DND-41 (cell line): ENCODE measurements at regions not wholly inside any gene's neighbourhood (a gene's known extent, or its start where the extent isn't known, plus 50 kb on each side); places are given as distances from the start of the nearest gene placed in this dataset.

ENCODE experiments used
- CTCF ChIP-seq: IDR thresholded peaks from 2 replicates; pipeline ENCODE4 v1.5.1; 2012; ENCODE audit warnings: borderline replicate concordance, low read length, moderate library complexity, mild to moderate bottlenecking; ENCODE audit not compliant: poor library complexity, severe bottlenecking; ENCODE audit errors: extremely low read depth
- EZH2 ChIP-seq: IDR thresholded peaks from 3 replicates; pipeline ENCODE4 v1.6.1; 2012; ENCODE audit warnings: borderline replicate concordance, low read depth, mild to moderate bottlenecking, moderate library complexity, low read length, inconsistent platforms; ENCODE audit not compliant: severe bottlenecking

GRCh38 chr18:32583431-32583830, 112.7 kb upstream of the GAREM1 start:
- TF ChIP-seq CTCF (no peak), EZH2 (no peak)
